ENCODE measurements at regions not wholly inside any gene's neighbourhood (a gene's known extent, or its start where the extent isn't known, plus 50 kb on each side); places are given as distances from the start of the nearest gene placed in this dataset.

DNA sequence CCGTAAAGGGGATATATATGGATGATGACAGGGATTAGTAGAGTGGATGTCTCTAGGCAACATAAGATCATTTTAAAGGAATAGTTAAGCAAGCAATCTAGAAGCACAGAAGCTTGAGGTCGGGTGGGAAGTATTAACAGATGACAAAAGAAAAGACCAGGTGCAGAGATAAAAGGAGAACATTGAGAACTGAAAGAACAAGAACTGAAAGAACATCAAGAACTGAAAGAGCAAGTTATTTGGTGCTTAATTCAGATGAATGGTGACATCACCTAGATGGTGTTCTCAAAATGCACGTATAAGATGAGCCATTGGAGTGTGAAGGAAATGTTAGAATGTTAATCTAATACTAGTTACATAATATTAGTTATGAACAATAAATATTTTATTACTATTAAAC, 224.0 kb upstream of the PDE3A start:
- H3K27me3 ChIP-seq (replicated peaks; ENCODE audit: control insufficient read depth, insufficient read depth, low read length): no peaks in the 10 kb centered on the region
- H3K4me1 ChIP-seq: no peaks in the 10 kb centered on the region
- ChIA-PET CTCF (no interaction called here), POLR2A (no interaction called here)
- no peaks in the 10 kb centered on the region for H3K9me3 Mint-ChIP-seq (ENCODE audit: unreplicated experiment)
- no peak overlapping the region for H3K4me3 Mint-ChIP-seq (ENCODE audit: unreplicated experiment)
- H3K4me1 Mint-ChIP-seq (ENCODE audit: low read depth, unreplicated experiment): no peaks in the 10 kb centered on the region
- DNase-seq: no peak
- intact Hi-C loops (cut with micrococcal nuclease; ENCODE audit: unreplicated experiment): no loop called here
- no TSS peak for BruUV-seq (replicated peaks)
- peaks cover 3% of the 10 kb centered on the region for H3K27me3 Mint-ChIP-seq (ENCODE audit: insufficient read depth, unreplicated experiment)
- TF ChIP-seq, protein P1, sequence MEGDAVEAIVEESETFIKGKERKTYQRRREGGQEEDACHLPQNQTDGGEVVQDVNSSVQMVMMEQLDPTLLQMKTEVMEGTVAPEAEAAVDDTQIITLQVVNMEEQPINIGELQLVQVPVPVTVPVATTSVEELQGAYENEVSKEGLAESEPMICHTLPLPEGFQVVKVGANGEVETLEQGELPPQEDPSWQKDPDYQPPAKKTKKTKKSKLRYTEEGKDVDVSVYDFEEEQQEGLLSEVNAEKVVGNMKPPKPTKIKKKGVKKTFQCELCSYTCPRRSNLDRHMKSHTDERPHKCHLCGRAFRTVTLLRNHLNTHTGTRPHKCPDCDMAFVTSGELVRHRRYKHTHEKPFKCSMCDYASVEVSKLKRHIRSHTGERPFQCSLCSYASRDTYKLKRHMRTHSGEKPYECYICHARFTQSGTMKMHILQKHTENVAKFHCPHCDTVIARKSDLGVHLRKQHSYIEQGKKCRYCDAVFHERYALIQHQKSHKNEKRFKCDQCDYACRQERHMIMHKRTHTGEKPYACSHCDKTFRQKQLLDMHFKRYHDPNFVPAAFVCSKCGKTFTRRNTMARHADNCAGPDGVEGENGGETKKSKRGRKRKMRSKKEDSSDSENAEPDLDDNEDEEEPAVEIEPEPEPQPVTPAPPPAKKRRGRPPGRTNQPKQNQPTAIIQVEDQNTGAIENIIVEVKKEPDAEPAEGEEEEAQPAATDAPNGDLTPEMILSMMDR (IDR thresholded peaks at IDR 0.05; ENCODE audit: insufficient read depth in 1 of 2, low read depth in 1 of 2, low read length in 1 of 2, severe bottlenecking in 1 of 2, unreplicated experiment in 1 of 2): no peak
- no peaks in the 10 kb centered on the region for H3K36me3 Mint-ChIP-seq (ENCODE audit: insufficient read depth, unreplicated experiment)
- no peaks in the 10 kb centered on the region for H3K9me3 ChIP-seq
- no peak overlapping the region for H3K4me3 ChIP-seq (ENCODE audit: low read depth, low read length)
- H3K27ac Mint-ChIP-seq (ENCODE audit: unreplicated experiment): no peak overlapping the region
- H3K36me3 ChIP-seq (ENCODE audit: control insufficient read depth, insufficient read depth, low read length): no peaks in the 10 kb centered on the region

DNA sequence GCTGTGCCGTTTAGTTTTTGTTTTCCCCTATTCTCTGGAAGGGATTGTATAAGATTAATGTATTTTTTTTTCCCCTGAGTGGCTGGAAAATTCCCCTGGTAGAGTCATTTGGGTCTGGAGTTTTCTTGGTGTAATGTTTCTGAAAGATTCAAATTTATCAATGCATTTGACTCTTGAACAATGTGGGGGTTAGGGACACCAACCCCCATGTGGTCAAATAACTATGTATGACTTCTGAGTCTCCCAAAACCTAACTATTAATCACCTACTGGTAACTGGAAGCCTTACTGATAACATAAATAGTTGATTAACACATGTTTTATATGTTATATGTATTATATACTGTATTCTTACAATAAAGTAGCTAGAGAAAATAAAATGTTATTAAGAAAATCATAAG, 220.1 kb upstream of the PDE3A start:
- CTCF ChIA-PET: no interaction called here
- Mint-ChIP-seq H3K27ac (ENCODE audit: unreplicated experiment) (no peak overlapping the region), H3K4me1 (ENCODE audit: low read depth, unreplicated experiment) (no peaks in the 10 kb centered on the region), H3K9me3 (ENCODE audit: unreplicated experiment) (no peaks in the 10 kb centered on the region), H3K27me3 (ENCODE audit: insufficient read depth, unreplicated experiment) (peaks cover 3% of the 10 kb centered on the region), H3K36me3 (ENCODE audit: insufficient read depth, unreplicated experiment) (no peaks in the 10 kb centered on the region), H3K4me3 (ENCODE audit: unreplicated experiment) (no peak overlapping the region)
- TF ChIP-seq, protein P1 (IDR thresholded peaks at IDR 0.05; ENCODE audit: insufficient read depth in 1 of 2, low read depth in 1 of 2, low read length in 1 of 2, severe bottlenecking in 1 of 2, unreplicated experiment in 1 of 2): no peak
- Histone ChIP-seq H3K4me3 (ENCODE audit: low read depth, low read length) (no peak overlapping the region), H3K9me3 (no peaks in the 10 kb centered on the region), H3K27me3 (replicated peaks; ENCODE audit: control insufficient read depth, insufficient read depth, low read length) (no peaks in the 10 kb centered on the region), H3K36me3 (ENCODE audit: control insufficient read depth, insufficient read depth, low read length) (no peaks in the 10 kb centered on the region), H3K4me1 (no peaks in the 10 kb centered on the region)
- DNase-seq: no peak
- no TSS peak for BruUV-seq (replicated peaks)
- intact Hi-C loops (cut with micrococcal nuclease; ENCODE audit: unreplicated experiment): no loop called here
- POLR2A ChIA-PET: no interaction called here

DNA sequence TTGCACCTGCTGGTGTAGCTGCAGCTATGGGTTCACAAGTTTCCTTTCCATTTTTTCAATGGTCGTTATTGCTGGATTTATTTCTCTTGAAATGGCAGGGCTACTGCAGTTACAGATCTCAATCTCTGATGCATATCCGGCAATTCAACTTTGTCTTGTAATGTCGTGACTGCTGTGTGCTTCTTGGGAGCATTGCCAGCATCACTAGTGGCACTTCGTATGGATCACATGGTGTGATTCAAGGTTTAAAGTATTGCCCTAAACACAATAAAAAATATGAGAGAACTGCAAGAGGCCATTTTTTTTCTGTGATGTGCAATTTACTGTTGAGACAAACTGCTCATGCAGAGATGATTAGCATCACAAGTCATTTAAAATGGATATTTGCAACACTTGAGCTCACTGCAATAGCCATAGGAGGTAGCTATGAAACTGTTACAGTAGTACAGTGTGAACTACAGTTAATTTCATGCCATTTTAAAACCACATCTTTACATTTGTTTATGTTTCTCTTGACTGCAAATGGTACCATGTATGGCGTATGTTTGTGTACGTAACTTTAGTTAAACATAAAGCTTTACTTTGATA, 217.4 kb upstream of the PDE3A start:
- intact Hi-C loops (cut with micrococcal nuclease; ENCODE audit: unreplicated experiment): no loop called here
- Mint-ChIP-seq H3K9me3 (ENCODE audit: unreplicated experiment) (no peaks in the 10 kb centered on the region), H3K27me3 (ENCODE audit: insufficient read depth, unreplicated experiment) (no peaks in the 10 kb centered on the region), H3K36me3 (ENCODE audit: insufficient read depth, unreplicated experiment) (no peaks in the 10 kb centered on the region), H3K4me3 (ENCODE audit: unreplicated experiment) (no peak overlapping the region), H3K4me1 (ENCODE audit: low read depth, unreplicated experiment) (no peaks in the 10 kb centered on the region), H3K27ac (ENCODE audit: unreplicated experiment) (no peak overlapping the region)
- H3K4me1 ChIP-seq: no peaks in the 10 kb centered on the region
- DNase-seq: no peak
- H3K36me3 ChIP-seq (ENCODE audit: control insufficient read depth, insufficient read depth, low read length): no peaks in the 10 kb centered on the region
- H3K27me3 ChIP-seq (replicated peaks; ENCODE audit: control insufficient read depth, insufficient read depth, low read length): no peaks in the 10 kb centered on the region
- TF ChIP-seq, protein P1 (IDR thresholded peaks at IDR 0.05; ENCODE audit: insufficient read depth in 1 of 2, low read depth in 1 of 2, low read length in 1 of 2, severe bottlenecking in 1 of 2, unreplicated experiment in 1 of 2): no peak
- no peaks in the 10 kb centered on the region for H3K9me3 ChIP-seq
- H3K4me3 ChIP-seq (ENCODE audit: low read depth, low read length): no peak overlapping the region
- no TSS peak for BruUV-seq (replicated peaks)
- ChIA-PET CTCF (no interaction called here), POLR2A (no interaction called here)
